GM18870 (cell line): ENCODE measurements at regions not wholly inside any gene's neighbourhood (a gene's known extent, or its start where the extent isn't known, plus 50 kb on each side); places are given as distances from the start of the nearest gene placed in this dataset.
"Not testable (repeated sequence)": the region's sequence is repeated elsewhere in the genome, so short reads cannot be mapped to it uniquely, and the experiment has no call there.

Source experiments
- ATAC-seq: cut with Tn5 transposase; IDR thresholded peaks from one replicate; pipeline ENCODE4 v1.9.1; 2021; ENCODE audit warnings: moderate library complexity; ENCODE audit not compliant: unreplicated experiment

- not testable (repeated sequence) for ATAC-seq
Observed at GRCh38 chr22:25348996-25349395, 129.6 kb downstream of the CRYBB2 start.

- no peak for ATAC-seq
Observed at GRCh38 chr22:25350551-25350971, 131.1 kb downstream of the CRYBB2 start.

DNA sequence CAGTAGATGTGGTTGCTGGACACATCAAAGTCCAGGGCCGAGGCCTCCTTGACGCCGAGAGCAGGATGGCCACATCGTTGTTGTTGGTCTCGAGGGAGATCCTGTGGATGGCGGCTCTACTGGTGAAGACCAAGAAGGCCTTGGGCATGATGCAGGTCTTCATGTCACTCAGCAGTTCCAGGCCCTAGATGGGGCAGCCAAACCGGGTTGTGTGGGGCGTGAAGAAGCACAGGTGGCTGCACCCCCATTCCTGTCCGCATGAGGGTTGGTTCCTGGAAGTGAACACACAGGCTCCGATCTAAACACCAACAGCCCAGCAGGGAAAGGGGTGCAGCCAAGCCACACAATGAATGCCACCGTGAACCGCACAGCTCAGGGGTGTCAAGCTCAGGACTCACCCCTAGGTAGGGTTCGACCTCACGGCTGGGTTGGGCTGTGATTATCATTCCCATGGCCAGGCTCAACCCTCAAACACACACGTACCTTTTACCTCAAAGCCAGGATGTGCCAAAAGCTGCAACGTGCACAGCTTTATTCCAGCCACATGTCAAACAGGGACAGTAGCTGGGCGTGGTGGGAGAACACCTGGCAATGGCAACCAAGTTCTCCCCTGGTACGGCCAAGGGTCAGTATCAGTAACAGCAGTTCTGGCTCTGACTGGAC is 132.3 kb downstream of the CRYBB2 start:
- no peak for ATAC-seq

GRCh38 chr22:25352294-25352680 is 132.8 kb downstream of the CRYBB2 start:
- no peak for ATAC-seq

DNA sequence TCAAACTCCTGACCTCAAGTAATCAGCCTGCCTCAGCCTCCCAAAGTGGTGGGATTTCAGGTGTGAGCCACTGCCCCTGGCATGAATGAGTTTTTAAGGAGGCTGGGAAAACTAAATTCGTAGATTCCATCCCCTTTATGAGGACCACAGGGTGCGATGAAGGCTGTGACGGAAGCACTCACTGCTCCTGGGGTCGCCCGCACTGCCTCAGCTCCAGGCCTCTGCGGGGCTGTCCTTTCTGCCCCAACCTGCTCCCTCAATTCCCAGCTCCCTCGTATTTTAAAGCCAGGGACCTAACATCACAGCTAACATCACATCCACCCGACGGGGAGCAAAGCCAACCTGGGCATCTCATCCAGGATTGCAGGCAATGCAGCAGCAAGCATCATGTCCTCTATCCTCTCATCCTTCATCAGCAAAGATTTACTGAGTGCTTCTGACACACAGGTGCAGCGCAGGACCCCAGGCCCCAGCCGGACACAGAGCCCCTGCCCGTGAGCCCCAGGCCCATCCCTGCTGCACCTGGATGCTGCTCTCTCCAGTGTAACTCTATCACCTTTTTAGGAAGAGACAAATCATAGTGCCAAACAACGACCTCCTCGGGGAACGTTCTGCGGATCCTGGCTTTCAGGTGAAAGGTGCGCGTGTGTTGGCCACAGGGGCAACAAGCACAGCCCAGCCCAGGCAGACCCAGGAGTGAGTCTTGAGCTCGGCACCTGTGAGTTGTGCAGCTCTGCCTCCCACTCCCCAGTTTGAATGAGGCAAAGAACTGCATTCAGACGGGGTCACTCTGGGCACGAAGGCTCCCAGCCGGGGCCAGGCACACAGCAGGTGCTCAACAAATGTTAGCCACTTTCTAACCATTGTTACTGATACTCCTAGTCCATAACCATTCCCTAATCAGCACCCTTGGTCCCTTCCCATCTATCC is 134.3 kb downstream of the CRYBB2 start:
- no peak for ATAC-seq

GRCh38 chr22:25354456-25354855 is 135.0 kb downstream of the CRYBB2 start:
- ATAC-seq, result no peak

DNA sequence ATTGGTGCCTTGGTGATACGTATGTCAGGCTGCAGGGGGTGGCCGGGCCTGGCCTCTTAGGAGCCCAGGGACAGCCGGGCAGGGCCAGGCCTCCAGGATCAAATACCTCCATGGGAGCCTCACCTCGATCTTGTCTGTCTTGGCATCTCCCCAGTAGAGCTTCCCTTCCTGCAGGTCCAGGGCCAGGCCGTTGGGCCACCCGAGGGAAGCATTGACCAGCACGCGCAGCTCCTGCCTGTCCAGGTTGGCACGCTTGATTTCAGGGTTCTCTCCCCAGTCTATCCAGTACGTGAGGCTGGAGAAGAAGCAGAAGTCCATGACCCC is 137.7 kb downstream of the CRYBB2 start:
- ATAC-seq, result no peak

DNA sequence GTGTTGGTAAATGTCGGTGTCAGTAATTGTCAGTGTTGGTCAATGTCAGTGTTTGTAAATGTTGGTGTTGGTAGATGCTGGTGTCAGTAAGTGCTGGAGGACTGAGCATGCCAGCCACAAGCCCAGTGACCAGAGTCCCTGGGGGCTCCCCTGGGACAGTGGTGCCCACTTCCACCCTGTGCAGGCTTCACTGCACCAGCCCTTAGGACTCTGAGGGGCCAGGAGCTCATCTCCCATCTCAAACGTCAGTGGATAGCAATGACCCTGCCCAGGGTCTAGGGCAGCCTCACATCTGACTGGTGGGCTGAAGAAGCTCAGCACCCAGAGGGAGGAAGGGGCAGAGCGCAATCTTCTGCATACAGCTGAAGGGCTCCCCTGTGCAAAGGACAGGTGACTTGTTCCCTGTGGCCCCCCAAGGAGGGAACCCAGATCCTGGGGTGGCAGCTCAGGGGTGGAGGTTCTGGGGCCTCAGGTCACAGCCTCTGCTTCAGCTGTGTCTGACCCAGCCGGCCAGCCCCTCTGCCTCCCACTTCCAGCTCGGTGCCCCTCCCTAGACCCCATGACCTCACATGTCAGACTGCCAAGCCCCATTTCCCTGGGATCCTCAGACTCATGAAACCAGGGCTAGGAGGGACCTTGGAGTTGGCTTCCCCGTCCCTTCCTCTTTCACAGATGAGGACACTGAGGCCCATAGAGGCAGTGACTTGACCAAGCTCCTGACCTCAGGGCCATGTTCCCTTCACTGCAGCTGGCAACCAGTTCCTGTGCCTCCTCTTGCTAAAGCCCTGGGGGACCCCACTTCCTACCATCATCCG is 138.4 kb downstream of the CRYBB2 start:
- no peak for ATAC-seq

DNA sequence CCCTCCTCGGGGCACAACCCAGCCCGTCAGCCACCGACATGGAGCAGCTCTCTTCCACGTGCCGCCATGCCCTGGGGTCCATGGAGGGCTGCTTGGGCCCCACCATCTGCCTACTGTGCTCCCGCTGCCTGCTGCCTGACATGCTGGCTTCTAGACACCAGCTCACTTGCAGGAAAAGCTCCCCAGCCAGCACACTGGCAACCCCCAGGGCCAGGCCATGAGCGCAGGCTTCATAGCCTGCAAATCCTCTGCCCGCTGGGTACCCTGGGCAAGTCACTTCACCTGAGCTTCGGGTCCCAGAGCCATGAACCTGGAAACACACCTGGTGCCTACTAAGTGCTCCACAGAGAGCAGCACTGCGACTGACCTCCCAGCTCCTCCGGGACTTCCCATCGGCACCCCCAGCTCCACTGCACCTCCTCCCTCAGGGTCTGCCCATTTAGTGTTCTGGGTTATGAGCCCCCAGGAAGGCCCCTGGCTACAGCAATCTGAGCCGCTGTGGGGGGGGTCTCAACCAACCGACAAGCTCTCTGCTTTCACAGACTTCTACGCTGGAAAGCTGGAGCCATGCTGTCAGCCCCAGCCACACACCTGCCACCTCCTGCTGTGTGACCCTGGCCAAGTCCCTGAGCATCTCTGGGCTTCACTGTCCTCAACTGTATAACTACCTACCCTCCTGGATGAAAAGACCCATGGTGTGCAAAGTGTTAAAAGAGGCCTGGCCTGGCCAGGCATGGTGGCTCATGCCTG is 139.2 kb downstream of the CRYBB2 start:
- ATAC-seq, result no peak

GRCh38 chr22:25359601-25360261 is 140.3 kb downstream of the CRYBB2 start:
- no peak for ATAC-seq

DNA sequence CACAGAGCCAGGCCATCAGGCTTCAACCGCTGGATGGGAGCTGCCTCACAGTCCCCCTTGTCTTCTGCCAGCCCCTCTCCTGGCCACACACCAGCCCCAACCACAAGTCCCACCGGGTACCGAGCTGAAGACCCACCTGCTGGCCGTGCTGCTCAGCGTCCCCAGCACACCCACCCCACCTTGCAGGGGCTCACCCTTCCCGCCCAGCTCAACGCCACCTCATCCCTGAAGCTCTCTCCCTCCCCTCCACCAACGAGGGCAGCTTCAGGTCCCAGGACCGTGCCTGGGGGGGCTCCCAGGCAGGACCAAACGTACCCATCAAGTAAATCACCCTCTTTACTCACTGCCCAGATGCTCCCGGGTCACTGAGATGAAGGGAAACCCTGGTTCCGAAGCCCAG is 141.0 kb downstream of the CRYBB2 start:
- no peak for ATAC-seq

DNA sequence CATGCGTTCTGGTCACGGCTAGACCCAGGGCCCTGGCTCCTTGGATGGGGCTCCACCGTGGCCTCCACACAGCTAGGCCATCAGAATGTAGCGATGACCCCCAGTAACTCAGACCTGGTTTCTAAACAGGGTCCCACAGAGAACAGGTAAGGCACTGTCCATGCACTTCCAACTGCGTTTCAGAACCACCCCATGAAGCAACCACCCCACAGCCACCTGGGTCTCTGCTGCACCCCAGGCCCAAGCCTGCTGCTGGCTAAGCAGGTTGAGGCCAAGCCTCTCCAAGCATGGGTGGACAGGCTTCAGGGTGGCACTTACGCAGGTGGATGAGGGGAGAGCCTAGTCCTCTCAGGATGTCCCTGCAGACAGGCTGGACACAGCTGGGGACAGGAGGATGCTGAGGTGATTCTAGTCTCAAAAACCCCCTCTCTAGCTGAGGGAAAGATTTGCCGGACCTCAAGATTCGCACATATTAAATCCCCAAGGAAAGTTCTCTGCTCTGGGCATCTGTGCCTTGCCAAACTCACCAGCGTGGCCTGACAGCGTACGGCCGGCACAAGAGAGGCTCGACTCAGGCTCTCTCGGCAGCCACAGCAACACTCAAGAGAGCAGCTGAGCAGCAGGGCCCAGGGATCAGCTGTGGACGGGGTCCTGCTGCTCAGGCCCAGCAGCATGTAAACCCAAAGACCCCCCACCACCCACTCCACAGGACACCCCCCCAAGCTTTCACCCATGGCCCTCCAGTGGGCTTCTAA is 141.6 kb downstream of the CRYBB2 start:
- ATAC-seq, result no peak

GRCh38 chr22:25361899-25362214 is 142.4 kb downstream of the CRYBB2 start:
- ATAC-seq, result no peak

DNA sequence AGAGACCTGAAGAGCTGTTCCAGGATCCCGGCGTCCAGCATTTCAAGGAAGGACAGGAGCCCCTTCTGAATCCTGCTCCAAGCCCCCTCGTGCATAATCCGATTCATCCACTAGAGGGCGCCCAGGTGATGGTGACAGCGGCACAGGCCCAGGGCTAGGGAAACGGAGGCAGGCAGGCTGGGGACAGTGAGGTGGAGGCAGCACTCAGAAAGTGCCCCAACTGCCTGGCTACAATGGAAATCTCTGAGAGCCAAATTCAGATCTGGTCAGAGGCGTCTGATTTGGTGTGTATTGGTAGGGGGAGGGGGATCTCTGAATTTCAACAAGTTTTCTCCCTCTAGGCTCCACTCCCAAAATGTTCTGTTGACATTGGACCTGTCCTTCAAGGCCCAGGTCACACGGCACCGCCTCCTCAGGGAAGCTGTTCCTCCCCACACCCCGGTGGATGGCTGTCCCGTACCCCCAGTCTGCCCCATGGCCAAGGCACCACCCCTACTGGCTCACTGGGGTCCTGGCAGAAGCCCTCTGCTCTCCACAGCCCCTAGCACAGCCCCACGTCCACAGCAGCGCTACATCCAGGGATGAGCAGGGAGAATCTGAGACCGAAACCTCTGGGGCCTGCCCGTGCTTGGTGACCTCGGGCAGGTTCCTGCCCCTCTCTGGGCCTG is 142.9 kb downstream of the CRYBB2 start:
- no peak for ATAC-seq

DNA sequence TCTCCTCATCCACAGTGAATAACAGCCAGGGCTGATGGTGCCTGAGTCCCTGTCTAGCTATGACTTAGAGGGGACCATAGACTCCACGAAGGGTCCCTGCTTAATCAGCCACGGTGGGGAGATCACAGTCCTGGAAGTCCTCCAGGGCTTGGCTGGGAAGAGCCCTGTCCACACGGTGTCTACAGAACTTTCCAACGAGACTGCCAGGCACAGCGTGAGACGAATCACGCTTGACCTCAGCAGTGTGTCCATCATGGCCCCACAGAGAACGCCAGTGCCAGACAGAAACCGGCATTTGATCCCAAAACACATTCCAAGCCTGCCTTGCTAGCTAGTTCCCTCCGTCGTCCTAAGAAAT is 143.4 kb downstream of the CRYBB2 start:
- ATAC-seq, result no peak

GRCh38 chr22:25363474-25363873 is 144.0 kb downstream of the CRYBB2 start:
- ATAC-seq, result no peak

DNA sequence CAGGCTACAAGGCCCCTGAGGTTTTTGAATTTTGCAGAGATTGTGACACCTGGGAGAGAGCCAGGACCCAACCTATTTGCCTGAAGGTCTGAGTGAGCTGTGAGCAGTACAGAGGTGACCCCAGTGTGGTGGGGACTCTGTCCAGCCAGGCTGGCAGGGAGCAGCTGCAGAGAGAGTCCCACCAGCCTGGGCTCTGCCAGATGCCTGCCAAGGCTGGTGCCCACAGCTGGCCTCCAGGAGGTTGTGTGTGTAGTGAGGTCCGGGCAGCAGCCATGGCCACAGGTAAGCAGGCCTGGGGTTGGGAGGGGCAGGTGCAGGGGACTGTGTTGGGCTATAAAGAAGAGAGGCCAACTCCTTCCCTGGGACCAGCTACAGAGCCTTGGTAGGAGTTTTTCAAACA is 144.8 kb downstream of the CRYBB2 start:
- no peak for ATAC-seq

GRCh38 chr22:25364736-25365241 is 145.3 kb downstream of the CRYBB2 start:
- no peak for ATAC-seq
